SU-DHL-6 (cell line): ENCODE measurements at regions not wholly inside any gene's neighbourhood (a gene's known extent, or its start where the extent isn't known, plus 50 kb on each side); places are given as distances from the start of the nearest gene placed in this dataset.

Experiments
- H2AFZ ChIP-seq: fragments of 200-600 bp; sonication (generic); 2 replicates; pipeline ENCODE4 v1.6.1; 2014; ENCODE audit warnings: low read depth, mild to moderate bottlenecking, moderate library complexity, mixed read lengths, antibody characterized with exemption, low read length; ENCODE audit not compliant: severe bottlenecking
- H3F3A ChIP-seq: fragments of 200-600 bp; shearing (Covaris generic); 2 replicates; pipeline ENCODE4 v1.6.0; 2016; ENCODE audit warnings: antibody characterized with exemption, mild to moderate bottlenecking; ENCODE audit not compliant: insufficient read depth
- H3K27ac ChIP-seq: fragments of 200-600 bp; sonication (generic); 2 replicates; pipeline ENCODE4 v1.5.1; 2016; ENCODE audit warnings: low read depth, mild to moderate bottlenecking, low read length, moderate library complexity, mixed read lengths
- H3K27me3 ChIP-seq: fragments of 200-600 bp; sonication (generic), shearing (Covaris generic); 2 replicates; pipeline ENCODE4 v1.6.0; 2014; ENCODE audit warnings: mild to moderate bottlenecking, low read length
- H3K36me3 ChIP-seq: fragments of 200-600 bp; sonication (generic); 2 replicates; pipeline ENCODE4 v1.6.1; 2014; ENCODE audit warnings: mild to moderate bottlenecking, low read length, mixed read lengths
- H3K4me2 ChIP-seq: fragments of 300-600, 200-600 bp; shearing (Covaris generic), sonication (generic); 2 replicates; pipeline ENCODE4 v1.6.0; 2014; ENCODE audit warnings: low read length, low read depth, mild to moderate bottlenecking; ENCODE audit not compliant: poor library complexity, severe bottlenecking
- H3K4me3 ChIP-seq: fragments of 200-600 bp; sonication (generic); 2 replicates; pipeline ENCODE4 v1.5.1; 2014; ENCODE audit warnings: antibody characterized with exemption, low read length, mild to moderate bottlenecking, mixed read lengths; ENCODE audit not compliant: insufficient read depth, poor library complexity, severe bottlenecking
- H3K79me2 ChIP-seq: fragments of 200-600 bp; sonication (generic); 2 replicates; pipeline ENCODE4 v1.6.1; 2014; ENCODE audit warnings: mild to moderate bottlenecking, low read length, moderate library complexity; ENCODE audit not compliant: insufficient read depth
- H3K9ac ChIP-seq: fragments of 200-600 bp; sonication (generic); 2 replicates; pipeline ENCODE4 v1.7.0; 2014; ENCODE audit warnings: mild to moderate bottlenecking, low read length
- H3K9me2 ChIP-seq: fragments of 200-600 bp; sonication (generic); replicated peaks from 2 replicates; pipeline ENCODE4 v1.6.1; 2014; ENCODE audit warnings: low read length; ENCODE audit not compliant: insufficient read depth
- H3K9me3 ChIP-seq: fragments of 200-600 bp; sonication (generic); 2 replicates; pipeline ENCODE4 v1.6.1; 2014; ENCODE audit warnings: low read length, mixed read lengths; ENCODE audit not compliant: insufficient read depth
- H4K20me1 ChIP-seq: fragments of 200-600 bp; sonication (generic); 2 replicates; pipeline ENCODE4 v1.6.1; 2014; ENCODE audit warnings: low read depth, mild to moderate bottlenecking, antibody characterized with exemption, low read length, moderate library complexity, mixed read lengths
- EZH2phosphoT487 ChIP-seq: fragments of 200-600 bp; sonication (generic), shearing (Covaris generic); conservative IDR thresholded peaks from 2 replicates; pipeline ENCODE4 v1.6.1; 2018; ENCODE audit warnings: mild to moderate bottlenecking, antibody characterized with exemption, low read length, moderate library complexity, mixed read lengths
- TF ChIP-seq, protein P1 (sequence below): fragments of 200-600 bp; sonication (generic); IDR thresholded peaks from one replicate; pipeline ENCODE4 v1.5.1; 2017; ENCODE audit warnings: antibody characterized with exemption, mild to moderate bottlenecking, low read length, moderate library complexity; ENCODE audit not compliant: insufficient read depth, poor library complexity, severe bottlenecking

- no peaks in the 10 kb centered on the region for H3K9me3 ChIP-seq
- TF ChIP-seq, protein P1, sequence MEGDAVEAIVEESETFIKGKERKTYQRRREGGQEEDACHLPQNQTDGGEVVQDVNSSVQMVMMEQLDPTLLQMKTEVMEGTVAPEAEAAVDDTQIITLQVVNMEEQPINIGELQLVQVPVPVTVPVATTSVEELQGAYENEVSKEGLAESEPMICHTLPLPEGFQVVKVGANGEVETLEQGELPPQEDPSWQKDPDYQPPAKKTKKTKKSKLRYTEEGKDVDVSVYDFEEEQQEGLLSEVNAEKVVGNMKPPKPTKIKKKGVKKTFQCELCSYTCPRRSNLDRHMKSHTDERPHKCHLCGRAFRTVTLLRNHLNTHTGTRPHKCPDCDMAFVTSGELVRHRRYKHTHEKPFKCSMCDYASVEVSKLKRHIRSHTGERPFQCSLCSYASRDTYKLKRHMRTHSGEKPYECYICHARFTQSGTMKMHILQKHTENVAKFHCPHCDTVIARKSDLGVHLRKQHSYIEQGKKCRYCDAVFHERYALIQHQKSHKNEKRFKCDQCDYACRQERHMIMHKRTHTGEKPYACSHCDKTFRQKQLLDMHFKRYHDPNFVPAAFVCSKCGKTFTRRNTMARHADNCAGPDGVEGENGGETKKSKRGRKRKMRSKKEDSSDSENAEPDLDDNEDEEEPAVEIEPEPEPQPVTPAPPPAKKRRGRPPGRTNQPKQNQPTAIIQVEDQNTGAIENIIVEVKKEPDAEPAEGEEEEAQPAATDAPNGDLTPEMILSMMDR = no peak
- TF ChIP-seq EZH2phosphoT487 = no peak
Observed at GRCh38 chr15:26165546-26165945, 302.4 kb upstream of the ATP10A start.

GRCh38 chr15:26160343-26160742, 297.2 kb upstream of the ATP10A start:
- no peaks in the 10 kb centered on the region for H3K9me3 ChIP-seq
- H3K4me3 ChIP-seq = no peak overlapping the region
- no peaks in the 10 kb centered on the region for H3K36me3 ChIP-seq
- no peaks in the 10 kb centered on the region for H3K27me3 ChIP-seq
- H3K79me2 ChIP-seq = no peaks in the 10 kb centered on the region
- no peak overlapping the region for H3K27ac ChIP-seq
- H2AFZ ChIP-seq = no peak overlapping the region
- TF ChIP-seq EZH2phosphoT487 = no peak
- TF ChIP-seq, protein P1 = no peak
- H3F3A ChIP-seq = no peaks in the 10 kb centered on the region
- H3K9ac ChIP-seq = no peak overlapping the region
- no peaks in the 10 kb centered on the region for H3K9me2 ChIP-seq
- H4K20me1 ChIP-seq = no peaks in the 10 kb centered on the region
- no peak overlapping the region for H3K4me2 ChIP-seq

More at GRCh38 chr15:26165546-26165945, 302.4 kb upstream of the ATP10A start:
- no peak overlapping the region for H2AFZ ChIP-seq
- H3K4me2 ChIP-seq = no peak overlapping the region
- H3F3A ChIP-seq = no peaks in the 10 kb centered on the region
- no peaks in the 10 kb centered on the region for H3K79me2 ChIP-seq
- no peak overlapping the region for H3K27ac ChIP-seq
- no peak overlapping the region for H3K9ac ChIP-seq
- H4K20me1 ChIP-seq = no peaks in the 10 kb centered on the region
- no peaks in the 10 kb centered on the region for H3K27me3 ChIP-seq
- H3K4me3 ChIP-seq = no peak overlapping the region
- H3K36me3 ChIP-seq = no peaks in the 10 kb centered on the region
- no peaks in the 10 kb centered on the region for H3K9me2 ChIP-seq

DNA sequence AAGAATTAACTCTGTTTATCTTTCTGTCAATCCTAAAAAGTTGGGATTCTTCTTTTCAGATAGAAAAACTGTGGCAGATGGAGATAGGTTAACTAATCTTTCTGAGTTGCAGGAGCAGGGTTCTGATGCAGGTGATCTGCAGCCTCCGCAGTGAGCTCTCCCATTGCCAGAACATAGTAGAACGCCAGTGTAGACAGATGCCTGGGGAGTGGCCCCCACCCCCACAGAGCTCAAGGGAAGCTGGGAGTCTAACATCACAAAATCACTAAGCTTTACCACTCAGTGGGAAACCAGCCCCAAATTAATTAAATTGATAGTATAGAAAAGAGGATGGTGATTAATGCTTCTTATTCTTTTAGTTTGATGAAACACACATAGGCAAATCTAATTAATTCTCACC, 295.0 kb upstream of the ATP10A start:
- no peak overlapping the region for H3K27ac ChIP-seq
- H4K20me1 ChIP-seq = no peaks in the 10 kb centered on the region
- H3K4me2 ChIP-seq = no peak overlapping the region
- no peaks in the 10 kb centered on the region for H3K36me3 ChIP-seq
- no peaks in the 10 kb centered on the region for H3F3A ChIP-seq
- H3K4me3 ChIP-seq = no peak overlapping the region
- no peak overlapping the region for H2AFZ ChIP-seq
- H3K27me3 ChIP-seq = no peaks in the 10 kb centered on the region
- no peak overlapping the region for H3K9ac ChIP-seq
- no peaks in the 10 kb centered on the region for H3K9me3 ChIP-seq
- TF ChIP-seq EZH2phosphoT487 = no peak
- TF ChIP-seq, protein P1 = no peak
- no peaks in the 10 kb centered on the region for H3K79me2 ChIP-seq
- H3K9me2 ChIP-seq = no peaks in the 10 kb centered on the region
